MV-4-11 (cell line): ENCODE measurements at regions not wholly inside any gene's neighbourhood (a gene's known extent, or its start where the extent isn't known, plus 50 kb on each side); places are given as distances from the start of the nearest gene placed in this dataset.
"Not testable (repeated sequence)": the region's sequence is repeated elsewhere in the genome, so short reads cannot be mapped to it uniquely, and the experiment has no call there.

ENCODE experiments used
- DNase-seq: peaks from one replicate; lab custom pipeline; 2025; lab: John Stamatoyannopoulos, UW

DNA sequence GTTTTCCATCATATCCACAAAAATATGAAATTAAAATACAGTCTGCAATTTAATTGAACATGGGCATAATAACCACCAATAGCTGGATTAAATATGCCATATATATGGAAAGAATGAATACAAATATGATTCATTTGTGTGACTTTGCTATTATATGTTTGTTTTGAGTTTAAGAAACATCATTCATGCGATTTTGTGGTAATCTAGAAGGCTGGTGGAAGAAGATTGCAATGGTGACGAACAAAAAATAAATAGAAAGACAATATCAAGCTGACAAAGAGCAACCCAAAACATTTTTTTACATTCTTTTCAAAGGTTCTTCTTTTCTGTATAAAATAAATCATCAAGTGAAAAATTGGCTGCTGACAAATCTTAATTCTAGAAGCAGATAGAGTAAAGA is 610.0 kb downstream of the MAT2B start:
- no peak for DNase-seq

DNA sequence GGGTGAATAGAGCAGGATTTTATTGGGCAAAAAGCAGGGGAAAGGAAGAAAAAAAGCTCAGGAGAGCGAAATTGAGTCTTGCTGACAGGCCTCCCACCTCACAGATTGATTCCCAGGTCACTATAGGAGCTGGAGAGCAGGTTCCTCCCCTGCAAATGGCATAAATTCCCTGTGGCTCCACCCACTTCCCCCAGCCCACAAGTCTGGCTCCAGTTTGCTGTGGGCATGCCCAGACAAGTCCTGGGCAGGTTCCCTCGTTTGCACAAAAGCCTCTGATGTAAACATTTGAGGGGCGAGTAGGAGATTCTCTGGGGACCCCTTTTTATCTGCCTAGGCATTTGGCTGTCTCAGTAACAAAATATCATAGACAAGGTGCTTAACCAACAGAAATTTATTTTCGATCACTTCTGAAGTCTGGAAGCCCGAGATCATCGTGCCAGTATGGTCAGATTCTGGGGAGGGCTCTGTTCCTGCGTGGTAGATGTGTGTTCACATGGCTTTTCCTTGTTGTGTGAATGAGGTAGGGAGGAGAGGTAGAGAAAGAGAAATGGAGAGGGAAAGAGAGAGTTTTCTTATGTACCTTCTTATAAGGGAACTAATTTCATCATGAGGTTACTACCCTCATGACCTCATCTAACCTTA is 614.5 kb downstream of the MAT2B start:
- peak; percentile 52 for DNase-seq

- no peak for DNase-seq
Observed at GRCh38 chr5:164127527-164127926, 622.1 kb downstream of the MAT2B start.

DNA sequence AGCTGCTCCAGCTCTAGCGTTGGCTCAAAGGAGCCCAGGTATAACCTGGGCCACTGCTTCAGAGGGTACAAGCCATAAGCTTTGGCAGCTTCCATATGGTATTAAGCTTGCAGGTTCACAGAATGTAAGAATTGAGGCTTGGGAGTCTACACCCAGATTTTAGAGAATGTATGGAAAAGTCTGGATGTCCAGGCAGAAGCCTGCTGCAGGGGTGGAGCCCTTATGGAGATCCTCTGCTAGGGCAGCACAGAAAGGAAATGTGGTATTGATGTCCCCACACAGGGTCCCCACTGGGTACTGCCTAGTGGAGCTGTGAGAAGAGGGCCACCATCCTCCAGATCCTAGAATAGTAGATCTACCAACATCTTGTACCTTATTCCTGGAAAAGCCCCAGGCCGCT is 626.9 kb downstream of the MAT2B start:
- no peak for DNase-seq

DNA sequence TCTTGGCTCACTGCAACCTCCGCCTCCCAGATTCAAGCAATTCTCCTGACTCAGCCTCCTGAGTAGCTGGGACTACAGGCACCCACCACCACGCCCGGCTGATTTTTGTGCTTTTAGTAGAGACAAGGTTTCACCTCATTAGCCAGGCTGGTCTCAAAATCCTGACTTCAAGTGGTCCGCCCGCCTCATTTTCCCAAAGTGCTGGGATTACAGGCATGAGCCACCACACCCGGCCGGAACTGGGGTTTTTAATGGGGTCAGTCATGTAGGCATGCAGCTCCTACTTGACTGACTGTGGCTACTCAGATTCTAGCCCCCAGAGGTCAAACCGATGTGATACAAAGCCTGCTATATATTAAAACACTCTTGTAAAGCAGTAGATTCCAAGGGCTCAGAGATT is 631.7 kb downstream of the MAT2B start:
- no peak for DNase-seq

DNA sequence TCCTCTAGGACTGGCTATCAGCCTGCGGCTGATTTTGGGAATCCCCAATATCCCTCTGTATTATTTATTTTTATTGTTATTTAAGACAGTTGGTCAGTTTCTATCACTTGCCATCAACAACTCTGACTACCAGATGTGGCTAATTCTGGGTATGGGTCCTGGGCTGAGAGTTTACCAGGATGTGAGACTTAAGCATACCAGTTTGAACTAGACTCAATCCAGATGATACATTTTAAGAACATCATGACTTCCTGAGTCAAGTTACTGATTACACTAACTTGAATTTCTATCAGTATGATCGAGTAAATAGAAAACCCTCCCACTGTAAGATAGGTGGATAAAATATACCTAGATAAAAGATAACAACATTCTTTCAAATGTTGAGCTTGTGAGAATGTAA is 634.0 kb downstream of the MAT2B start:
- DNase-seq: no peak

DNA sequence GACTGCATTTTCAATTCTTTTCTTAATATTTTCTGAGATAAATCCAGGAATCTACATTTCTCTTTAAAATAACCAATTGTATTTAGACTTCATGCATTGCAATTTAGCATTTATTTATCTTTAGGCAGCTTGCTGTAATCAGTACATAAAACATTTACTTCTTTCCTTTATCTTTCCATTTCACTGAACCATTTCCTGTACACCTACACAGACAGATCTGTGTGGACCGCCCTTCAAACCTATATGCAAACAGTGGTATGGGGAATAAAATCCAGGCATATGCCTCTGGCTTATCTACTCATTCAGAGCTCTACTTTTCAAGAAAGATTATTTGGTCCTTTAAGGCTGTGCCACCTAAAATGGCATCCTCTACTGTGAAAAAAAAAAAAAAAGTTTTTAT is 640.0 kb downstream of the MAT2B start:
- no peak for DNase-seq

GRCh38 chr5:164146223-164146622 is 640.8 kb downstream of the MAT2B start:
- no peak for DNase-seq

DNA sequence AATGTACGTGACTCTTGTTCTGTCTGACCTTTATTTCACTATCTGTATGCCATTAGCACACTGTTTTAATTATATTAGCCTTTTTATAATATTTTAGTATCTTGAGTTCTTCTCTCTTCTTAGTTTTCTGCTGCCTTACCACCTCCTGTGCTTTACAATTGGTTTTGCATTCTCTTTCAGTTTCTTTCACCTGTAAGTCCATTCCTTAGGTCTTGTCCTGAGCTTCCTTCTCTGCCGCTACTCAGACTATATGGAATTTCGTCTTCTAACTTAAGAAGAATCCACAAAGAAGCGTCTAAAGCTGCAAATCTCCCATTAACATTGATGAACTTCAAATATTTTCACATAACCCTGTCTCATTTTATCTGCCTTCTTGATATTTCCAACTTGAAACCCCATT is 642.9 kb downstream of the MAT2B start:
- DNase-seq: no peak

GRCh38 chr5:164152539-164152938 is 647.1 kb downstream of the MAT2B start:
- DNase-seq: not testable (repeated sequence)

DNA sequence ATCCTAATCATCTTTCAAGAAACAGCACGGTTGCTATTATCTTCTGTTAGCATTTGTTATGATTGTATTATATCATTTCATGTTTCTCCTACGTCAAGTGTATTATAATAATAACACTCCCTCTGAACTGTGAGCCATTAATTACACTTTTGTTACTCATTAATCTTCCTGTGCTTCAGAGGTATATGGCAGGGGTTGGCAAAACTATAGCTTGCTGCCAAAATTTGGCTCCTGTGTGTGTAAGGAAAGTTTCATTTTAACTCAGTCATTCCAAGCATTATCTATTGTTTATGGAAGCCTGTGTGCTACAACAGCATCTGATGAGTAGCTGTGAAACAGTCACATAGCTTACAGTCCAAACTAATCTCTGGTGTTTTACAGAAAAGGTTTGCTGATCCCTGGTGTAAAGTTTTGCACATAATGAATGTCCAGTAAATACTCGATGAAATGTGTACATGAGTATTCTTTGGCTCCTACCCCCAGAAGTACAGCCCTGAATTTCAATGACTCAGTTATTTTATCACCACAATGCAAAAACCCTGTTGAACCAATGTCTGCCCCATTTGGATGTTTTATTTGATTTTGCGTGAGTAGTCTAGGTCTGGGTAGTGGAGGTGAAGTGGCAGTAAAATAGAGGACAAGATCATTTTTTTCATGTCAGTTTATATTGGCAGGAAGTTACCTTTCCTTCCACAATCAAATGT is 648.2 kb downstream of the MAT2B start:
- no peak for DNase-seq

DNA sequence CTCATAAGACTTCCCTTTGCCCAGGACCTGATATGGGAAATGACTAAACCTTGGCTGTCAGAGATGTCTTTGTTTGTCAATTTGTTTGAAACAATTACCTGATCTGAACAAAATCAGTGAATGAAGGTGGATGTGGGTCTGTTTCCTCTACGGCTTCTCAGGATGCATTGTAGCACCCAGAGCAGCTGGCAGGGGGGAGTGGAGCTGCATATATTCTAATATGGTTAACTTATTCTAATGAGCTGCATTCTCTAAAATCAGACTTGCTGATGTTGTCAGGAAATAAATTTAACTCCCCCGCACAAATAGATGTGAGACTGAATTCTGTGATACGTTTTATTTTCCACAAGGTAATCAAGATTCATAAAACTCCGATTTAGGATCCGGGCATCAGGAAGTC is 665.4 kb downstream of the MAT2B start:
- DNase-seq: no peak

GRCh38 chr5:164175083-164175482 is 669.7 kb downstream of the MAT2B start:
- no peak for DNase-seq

DNA sequence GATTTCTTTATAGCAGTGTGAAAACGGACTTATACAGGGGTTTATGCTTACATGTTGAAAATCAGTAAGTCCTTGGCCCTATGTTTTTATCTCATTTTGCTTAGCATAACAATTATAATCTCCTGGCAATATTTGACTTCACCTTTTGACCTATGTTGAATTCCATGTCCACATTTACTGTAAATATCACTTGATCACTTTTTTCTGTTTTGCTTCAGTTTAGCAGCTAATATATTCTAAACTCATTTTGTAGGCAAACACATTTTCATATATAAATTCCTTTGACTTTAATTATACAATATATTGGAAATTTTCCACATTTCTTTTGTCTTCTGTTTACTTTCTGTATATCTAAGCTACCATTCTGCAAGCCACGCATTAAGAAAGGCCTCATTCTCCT is 674.0 kb downstream of the MAT2B start:
- DNase-seq: no peak

- DNase-seq: peak; percentile 17
Observed at GRCh38 chr5:164181604-164182003, 676.2 kb downstream of the MAT2B start.

DNA sequence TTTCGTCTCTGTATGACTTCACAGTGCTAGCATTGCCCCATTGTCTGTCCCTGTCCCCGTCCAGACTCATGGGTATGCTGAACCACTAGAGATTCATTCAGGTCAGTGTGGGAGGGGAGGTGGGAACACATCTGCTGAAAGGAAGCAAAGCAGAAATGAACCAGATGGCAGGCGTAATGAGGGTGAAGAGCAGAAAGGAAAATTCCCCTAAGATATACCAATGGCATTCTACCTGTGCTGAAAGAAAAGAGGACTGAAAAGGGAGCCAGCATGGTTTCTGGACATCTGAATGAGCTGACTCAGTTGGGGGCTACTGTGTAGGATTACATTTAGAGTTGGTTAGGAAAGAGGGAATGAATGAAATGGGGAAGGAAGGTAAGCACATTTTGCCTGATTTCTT is 678.7 kb downstream of the MAT2B start:
- no peak for DNase-seq

- DNase-seq: no peak
Observed at GRCh38 chr5:164185000-164185399, 679.6 kb downstream of the MAT2B start.

GRCh38 chr5:164186550-164186949 is 681.1 kb downstream of the MAT2B start:
- DNase-seq: no peak

- no peak for DNase-seq
Observed at GRCh38 chr5:164187785-164188184, 682.4 kb downstream of the MAT2B start.

GRCh38 chr5:164188733-164189148 is 683.3 kb downstream of the MAT2B start:
- no peak for DNase-seq

DNA sequence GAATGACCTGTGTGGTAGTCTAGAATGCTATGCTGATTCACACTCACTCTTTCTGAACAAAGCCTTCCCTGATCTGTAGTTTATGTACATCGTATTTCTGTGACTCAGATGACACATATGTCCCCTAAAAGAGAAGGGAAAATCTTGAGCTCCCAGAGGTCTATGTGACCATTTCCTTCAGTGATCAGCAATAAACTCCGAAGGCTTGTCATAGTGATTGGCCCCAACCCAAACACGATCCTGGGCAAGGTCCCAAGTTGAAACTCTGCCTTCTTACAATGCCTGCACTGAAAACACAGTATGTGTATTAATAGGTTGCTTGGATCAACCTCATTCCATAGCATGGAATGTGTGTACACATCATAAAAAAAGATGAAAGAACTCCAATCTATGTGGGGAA is 685.8 kb downstream of the MAT2B start:
- no peak for DNase-seq

GRCh38 chr5:164202338-164202737 is 696.9 kb downstream of the MAT2B start:
- DNase-seq: no peak

DNA sequence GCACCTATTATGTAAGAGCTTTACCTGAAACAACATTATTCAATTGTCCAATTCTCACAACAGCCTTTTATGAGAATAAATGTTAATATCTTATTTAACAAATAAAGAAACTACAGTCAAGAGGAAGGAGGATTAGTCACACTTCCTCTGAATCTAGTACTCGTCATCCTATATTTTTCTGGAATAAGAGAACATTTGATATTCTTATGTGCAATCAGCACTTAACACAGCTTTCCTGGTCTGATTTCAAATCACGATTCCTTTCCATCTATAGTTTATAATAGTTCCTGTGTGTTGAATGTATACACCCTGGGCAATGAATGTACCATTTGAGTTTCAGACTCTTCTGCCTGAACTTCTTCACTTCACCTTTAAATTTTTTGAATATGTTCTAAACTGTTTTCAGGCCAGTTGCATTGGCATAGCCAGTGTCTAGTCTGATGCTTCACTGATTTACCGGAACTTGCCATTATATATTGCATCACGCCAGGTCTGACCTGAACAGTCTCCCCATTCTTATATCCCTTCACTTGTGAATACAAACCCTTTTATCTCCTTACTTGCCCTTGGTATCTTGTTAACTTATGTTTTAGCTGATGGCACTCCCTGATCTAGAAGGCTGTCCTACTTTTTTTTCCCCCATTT is 698.3 kb downstream of the MAT2B start:
- no peak for DNase-seq
